Erythroblast (primary cell): ENCODE measurements at regions not wholly inside any gene's neighbourhood (a gene's known extent, or its start where the extent isn't known, plus 50 kb on each side); places are given as distances from the start of the nearest gene placed in this dataset.

Experiments
- GATA1 ChIP-seq: IDR thresholded peaks from 2 replicates; pipeline ENCODE4 v1.6.1; 2011; ENCODE audit warnings: low read depth, mild to moderate bottlenecking, control low read depth, low read length, moderate library complexity
- POLR2A ChIP-seq: IDR thresholded peaks from 2 replicates; pipeline ENCODE4 v1.6.1; 2011; ENCODE audit warnings: mild to moderate bottlenecking, low read length

- no peak for TF ChIP-seq POLR2A
- TF ChIP-seq GATA1: no peak
Measured at GRCh38 chr2:234765279-234765678, 186.5 kb upstream of the SH3BP4 start.
